ENCODE measurements at regions not wholly inside any gene's neighbourhood (a gene's known extent, or its start where the extent isn't known, plus 50 kb on each side); places are given as distances from the start of the nearest gene placed in this dataset.

- TF ChIP-seq CTCF (conservative IDR thresholded peaks at IDR 0.05; ENCODE audit: low read depth, low read length) (no peak), EZH2 (IDR thresholded peaks at IDR 0.05; ENCODE audit: low read length, unreplicated experiment) (no peak)
Observed at GRCh38 chr10:31642281-31642680, 286.4 kb downstream of the ARHGAP12 start.

All from PC-3 (cell line).